DOHH2 (cell line): ENCODE measurements at regions not wholly inside any gene's neighbourhood (a gene's known extent, or its start where the extent isn't known, plus 50 kb on each side); places are given as distances from the start of the nearest gene placed in this dataset.

Source experiments
- EZH2phosphoT487 ChIP-seq: fragments of 200-600 bp; sonication (generic); IDR thresholded peaks from 2 replicates; pipeline ENCODE4 v1.6.1; 2017; ENCODE audit warnings: borderline replicate concordance, mild to moderate bottlenecking, antibody characterized with exemption, low read length, moderate library complexity, mixed read lengths
- TF ChIP-seq, protein P1 (sequence below): fragments of 200-600 bp; sonication (generic); IDR thresholded peaks from one replicate; pipeline ENCODE4 v1.5.1; 2014; ENCODE audit warnings: antibody characterized with exemption, mild to moderate bottlenecking, low read depth, low read length; ENCODE audit not compliant: poor library complexity, severe bottlenecking

GRCh38 chr3:162134571-162134970, 638.0 kb downstream of the OTOL1 start:
- TF ChIP-seq, protein P1, sequence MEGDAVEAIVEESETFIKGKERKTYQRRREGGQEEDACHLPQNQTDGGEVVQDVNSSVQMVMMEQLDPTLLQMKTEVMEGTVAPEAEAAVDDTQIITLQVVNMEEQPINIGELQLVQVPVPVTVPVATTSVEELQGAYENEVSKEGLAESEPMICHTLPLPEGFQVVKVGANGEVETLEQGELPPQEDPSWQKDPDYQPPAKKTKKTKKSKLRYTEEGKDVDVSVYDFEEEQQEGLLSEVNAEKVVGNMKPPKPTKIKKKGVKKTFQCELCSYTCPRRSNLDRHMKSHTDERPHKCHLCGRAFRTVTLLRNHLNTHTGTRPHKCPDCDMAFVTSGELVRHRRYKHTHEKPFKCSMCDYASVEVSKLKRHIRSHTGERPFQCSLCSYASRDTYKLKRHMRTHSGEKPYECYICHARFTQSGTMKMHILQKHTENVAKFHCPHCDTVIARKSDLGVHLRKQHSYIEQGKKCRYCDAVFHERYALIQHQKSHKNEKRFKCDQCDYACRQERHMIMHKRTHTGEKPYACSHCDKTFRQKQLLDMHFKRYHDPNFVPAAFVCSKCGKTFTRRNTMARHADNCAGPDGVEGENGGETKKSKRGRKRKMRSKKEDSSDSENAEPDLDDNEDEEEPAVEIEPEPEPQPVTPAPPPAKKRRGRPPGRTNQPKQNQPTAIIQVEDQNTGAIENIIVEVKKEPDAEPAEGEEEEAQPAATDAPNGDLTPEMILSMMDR: no peak
- no peak for TF ChIP-seq EZH2phosphoT487
